IMR-90 (cell line): ENCODE measurements at regions not wholly inside any gene's neighbourhood (a gene's known extent, or its start where the extent isn't known, plus 50 kb on each side); places are given as distances from the start of the nearest gene placed in this dataset.

Experiments used
- ATAC-seq: fragments of 200-7000 bp; cut with Tn5 transposase; 2 replicates; pipeline ENCODE4 v1.9.1; 2020; ENCODE audit warnings: low read depth, mild to moderate bottlenecking, moderate library complexity
- BruUV-seq: library from RNA; stranded (reverse); fragments of 400-500 nt; replicated peaks from 2 replicates; lab custom pipeline; 2021; lab: Mats Ljungman, UMichigan
- CTCF ChIA-PET: fragments of 300-600 bp; formaldehyde crosslinking; extraction: SDS; loops from one replicate; lab custom pipeline; 2021; ENCODE audit warnings: antibody characterized with exemption; lab: Yijun Ruan, JAX
- POLR2A ChIA-PET: fragments of 300-600 bp; sonication (Branson Sonifier 250); formaldehyde crosslinking; loops from one replicate; lab custom pipeline; 2022; ENCODE audit warnings: antibody characterized with exemption; ENCODE audit not compliant: unreplicated experiment; lab: Charles Lee
- DNase-seq: peaks from one replicate; pipeline ENCODE4 v3.0.0; 2013
- H2AFZ ChIP-seq: replicated peaks from 2 replicates; pipeline ENCODE3; 2013; ENCODE audit warnings: low read length, mild to moderate bottlenecking; ENCODE audit not compliant: poor library complexity
- H2AK5ac ChIP-seq: 2 replicates; pipeline ENCODE4 v1.6.1; 2013; ENCODE audit warnings: low read depth, low read length, inconsistent platforms
- H2AK9ac ChIP-seq: replicated peaks from 2 replicates; pipeline ENCODE3; 2013; ENCODE audit warnings: mild to moderate bottlenecking, low read depth, low read length, moderate library complexity; ENCODE audit not compliant: poor library complexity
- H2BK120ac ChIP-seq: 2 replicates; pipeline ENCODE4 v1.6.1; 2013; ENCODE audit warnings: low read depth, low read length, inconsistent platforms
- H2BK15ac ChIP-seq: 3 replicates; pipeline ENCODE4 v1.6.1; 2013; ENCODE audit warnings: low read depth, low read length, inconsistent platforms
- H2BK20ac ChIP-seq: 2 replicates; pipeline ENCODE4 v1.6.1; 2013; ENCODE audit warnings: low read depth, mild to moderate bottlenecking, inconsistent platforms, low read length, moderate library complexity
- H2BK5ac ChIP-seq: 2 replicates; pipeline ENCODE4 v1.6.1; 2013; ENCODE audit warnings: mild to moderate bottlenecking, low read depth, low read length, inconsistent platforms; ENCODE audit not compliant: poor library complexity, severe bottlenecking
- H3K14ac ChIP-seq: replicated peaks from 2 replicates; pipeline ENCODE4 v1.6.1; 2013; ENCODE audit warnings: low read depth, low read length, inconsistent platforms
- H3K18ac ChIP-seq: 2 replicates; pipeline ENCODE4 v1.6.1; 2013; ENCODE audit warnings: low read depth, low read length, control low read depth
- H3K23ac ChIP-seq: 2 replicates; pipeline ENCODE4 v1.6.1; 2013; ENCODE audit warnings: low read depth, low read length, inconsistent platforms
- H3K27ac ChIP-seq: 2 replicates; pipeline ENCODE4 v1.5.1; 2013; ENCODE audit warnings: mild to moderate bottlenecking, control low read depth, low read length; ENCODE audit not compliant: insufficient read depth
- H3K27me3 ChIP-seq: 2 replicates; pipeline ENCODE4 v1.6.1; 2013; ENCODE audit warnings: low read length; ENCODE audit not compliant: control insufficient read depth, insufficient read depth
- H3K36me3 ChIP-seq: 2 replicates; pipeline ENCODE4 v1.6.1; 2013; ENCODE audit warnings: low read length, mixed read lengths; ENCODE audit not compliant: control insufficient read depth, insufficient read depth
- H3K4ac ChIP-seq: 2 replicates; pipeline ENCODE4 v1.6.1; 2013; ENCODE audit warnings: low read depth, low read length, inconsistent platforms
- H3K4me1 ChIP-seq: 2 replicates; pipeline ENCODE4 v1.6.1; 2013; ENCODE audit warnings: low read length, mixed read lengths; ENCODE audit not compliant: control insufficient read depth, insufficient read depth
- H3K4me2 ChIP-seq: 2 replicates; pipeline ENCODE4 v1.6.1; 2013; ENCODE audit warnings: low read depth, mild to moderate bottlenecking, control low read depth, low read length, moderate library complexity
- H3K4me3 ChIP-seq: 2 replicates; pipeline ENCODE4 v1.5.1; 2013; ENCODE audit warnings: low read depth, mild to moderate bottlenecking, control low read depth, low read length, moderate library complexity; ENCODE audit not compliant: insufficient read depth
- H3K56ac ChIP-seq: 2 replicates; pipeline ENCODE4 v1.6.1; 2013; ENCODE audit warnings: low read length, inconsistent platforms; ENCODE audit not compliant: insufficient read depth; ENCODE audit errors: extremely low read depth
- H3K79me1 ChIP-seq, 2 experiments: 2 replicates each; pipeline ENCODE4 v1.6.1; 2013; ENCODE audit warnings: low read length in 2 of 2, inconsistent platforms in 1 of 2, low read depth in 1 of 2
- H3K9ac ChIP-seq: 2 replicates; pipeline ENCODE4 v1.6.1; 2013; ENCODE audit warnings: low read depth, low read length, control low read depth
- H3K9me1 ChIP-seq: 2 replicates; pipeline ENCODE4 v1.6.1; 2013; ENCODE audit warnings: low read length, inconsistent platforms; ENCODE audit not compliant: insufficient read depth
- H3K9me3 ChIP-seq: 2 replicates; pipeline ENCODE4 v1.6.1; 2013; ENCODE audit warnings: low read length; ENCODE audit not compliant: control insufficient read depth, insufficient read depth
- H4K20me1 ChIP-seq: 2 replicates; pipeline ENCODE4 v1.6.1; 2013; ENCODE audit warnings: low read length, inconsistent platforms; ENCODE audit not compliant: insufficient read depth
- H4K5ac ChIP-seq: 2 replicates; pipeline ENCODE4 v1.6.1; 2013; ENCODE audit warnings: mild to moderate bottlenecking, low read depth, low read length, control low read depth
- H4K8ac ChIP-seq, 2 experiments: 2 replicates each; pipeline ENCODE4 v1.6.1; 2013; ENCODE audit warnings: low read depth in 2 of 2, low read length in 2 of 2, control low read depth in 1 of 2, inconsistent platforms in 1 of 2
- H4K91ac ChIP-seq: 2 replicates; pipeline ENCODE4 v1.6.1; 2013; ENCODE audit warnings: low read depth, low read length, inconsistent platforms; ENCODE audit not compliant: insufficient read depth
- BHLHE40 ChIP-seq: fragments of 150-350 bp; IDR thresholded peaks from 2 replicates; pipeline ENCODE4 v1.6.1; 2016; ENCODE audit warnings: mild to moderate bottlenecking, low read depth, low read length
- CHD1 ChIP-seq: IDR thresholded peaks from 2 replicates; pipeline ENCODE4 v1.6.1; 2012; ENCODE audit warnings: low read depth, low read length, improper control_type of control experiment
- FOS ChIP-seq: fragments of 150-350 bp; IDR thresholded peaks from 2 replicates; pipeline ENCODE4 v1.6.1; 2016; ENCODE audit warnings: low read depth, low read length
- MXI1 ChIP-seq: IDR thresholded peaks from 2 replicates; pipeline ENCODE4 v1.6.1; 2012; ENCODE audit warnings: low read depth, mild to moderate bottlenecking, low read length, moderate library complexity, borderline replicate concordance
- NFE2L2 ChIP-seq: fragments of 150-350 bp; IDR thresholded peaks from 2 replicates; pipeline ENCODE4 v1.6.1; 2016; ENCODE audit warnings: low read depth, mild to moderate bottlenecking, low read length
- POLR2A ChIP-seq: IDR thresholded peaks from 2 replicates; pipeline ENCODE4 v1.6.1; 2012; ENCODE audit warnings: mild to moderate bottlenecking, low read depth, low read length
- RCOR1 ChIP-seq: IDR thresholded peaks from 2 replicates; pipeline ENCODE4 v1.6.1; 2012; ENCODE audit warnings: mild to moderate bottlenecking, low read length, improper control_type of control experiment; ENCODE audit not compliant: insufficient replicate concordance
- RFX5 ChIP-seq: IDR thresholded peaks from 2 replicates; pipeline ENCODE4 v1.8.0; 2012; ENCODE audit warnings: low read depth, mild to moderate bottlenecking, low read length, moderate library complexity
- WGBS, 2 experiments: methylation state at CpG; one replicate each; pipeline versions ENCODE4 v1.1.5 to v1.1.7; 2013; ENCODE audit warnings: missing lambda C conversion rate in 2 of 2; ENCODE audit not compliant: insufficient read length in 1 of 2; ENCODE audit errors: extremely low coverage in 2 of 2; 5-methylcytosine and 5-hydroxymethylcytosine counted together
- dilution Hi-C: fragments of 300-500 bp; cut with HindIII; formaldehyde crosslinking; loops from one replicate; pipeline ENCODE4 v1.14.3; 2018; ENCODE audit warnings: low sequenced_read_pairs; ENCODE audit not compliant: unreplicated experiment
- in situ Hi-C: fragments of 300-500 bp; cut with MboI; formaldehyde crosslinking; loops from 3 replicates; pipeline ENCODE4 v1.14.3; 2019; ENCODE audit warnings: low sequenced_read_pairs, inconsistent platforms, mixed read lengths
- intact Hi-C: fragments of 100-400 bp; cut with micrococcal nuclease; formaldehyde crosslinking; loops from 2 replicates; pipeline ENCODE4 v1.10.0; 2022
- TF ChIP-seq, protein P1 (sequence below): fragments of 150-350 bp; IDR thresholded peaks from 2 replicates; pipeline ENCODE4 v1.6.1; 2016; ENCODE audit warnings: low read depth, mild to moderate bottlenecking, low read length, moderate library complexity, borderline replicate concordance
- TF ChIP-seq, protein P2 (sequence below): fragments of 150-350 bp; IDR thresholded peaks from 2 replicates; pipeline ENCODE4 v1.6.1; 2017; ENCODE audit warnings: mild to moderate bottlenecking, antibody characterized with exemption, low read length, low read depth
- TF ChIP-seq, protein P3 (sequence below): conservative IDR thresholded peaks from 2 replicates; pipeline ENCODE4 v1.5.1; 2012; ENCODE audit warnings: mild to moderate bottlenecking, low read depth, low read length, improper control_type of control experiment

DNA sequence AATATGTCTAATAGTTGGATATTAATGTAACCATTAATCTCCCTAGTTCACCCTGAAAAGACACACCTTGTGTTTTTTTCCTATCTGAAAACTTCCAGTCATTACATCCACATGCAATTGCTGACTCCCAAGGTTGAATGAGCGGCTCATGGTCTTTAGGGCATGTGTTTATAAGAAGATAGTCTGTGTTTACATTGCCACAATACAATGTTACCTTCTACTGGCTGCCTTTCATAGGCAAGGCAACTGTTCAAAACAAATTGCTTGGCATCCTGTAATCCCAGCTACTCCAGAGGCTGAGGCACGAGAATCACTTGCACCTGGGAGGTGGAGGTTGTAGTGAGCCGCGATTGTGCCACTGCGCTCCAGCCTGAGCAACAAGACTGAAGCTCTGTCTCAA lies 52.6 kb upstream of the GPCPD1 start:
- no CpG with 5 or more reads among the region's 5 CpGs for WGBS, 2 experiments
- H3K36me3 ChIP-seq, result no peaks in the 10 kb centered on the region

More for the DNA sequence above, 52.6 kb upstream of the GPCPD1 start:
- Histone ChIP-seq H4K91ac (no peak overlapping the region), H3K9me3 (no peaks in the 10 kb centered on the region), H2AFZ (no peak overlapping the region), H3K9me1 (peaks cover 9% of the 10 kb centered on the region), H3K4me3 (no peak overlapping the region), H2AK5ac (no peak overlapping the region), H2BK120ac (no peak overlapping the region), H3K23ac (no peak overlapping the region), H4K20me1 (no peaks in the 10 kb centered on the region), H3K4me2 (no peak overlapping the region), H3K27ac (no peak overlapping the region), H3K79me1 (no peaks in the 10 kb centered on the region), H4K5ac (no peak overlapping the region), H2BK15ac (no peak overlapping the region), H3K4ac (no peak overlapping the region), H3K9ac (no peak overlapping the region), H3K14ac (no peak overlapping the region), H4K8ac (no peak overlapping the region), H3K4me1 (peaks cover 11% of the 10 kb centered on the region), H3K56ac (no peak overlapping the region), H2AK9ac (no peak overlapping the region), H3K18ac (no peak overlapping the region), H3K27me3 (0 out of 2 replicates have a peak, but pooled peaks cover 2% of the 10 kb centered on the region), H2BK5ac (no peak overlapping the region), H2BK20ac (no peak overlapping the region)
- ChIA-PET CTCF (no interaction called here), POLR2A (no interaction called here)
- TF ChIP-seq RFX5, result no peak
- TF ChIP-seq, protein P1, sequence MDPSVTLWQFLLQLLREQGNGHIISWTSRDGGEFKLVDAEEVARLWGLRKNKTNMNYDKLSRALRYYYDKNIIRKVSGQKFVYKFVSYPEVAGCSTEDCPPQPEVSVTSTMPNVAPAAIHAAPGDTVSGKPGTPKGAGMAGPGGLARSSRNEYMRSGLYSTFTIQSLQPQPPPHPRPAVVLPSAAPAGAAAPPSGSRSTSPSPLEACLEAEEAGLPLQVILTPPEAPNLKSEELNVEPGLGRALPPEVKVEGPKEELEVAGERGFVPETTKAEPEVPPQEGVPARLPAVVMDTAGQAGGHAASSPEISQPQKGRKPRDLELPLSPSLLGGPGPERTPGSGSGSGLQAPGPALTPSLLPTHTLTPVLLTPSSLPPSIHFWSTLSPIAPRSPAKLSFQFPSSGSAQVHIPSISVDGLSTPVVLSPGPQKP, result no peak
- TF ChIP-seq, protein P2, sequence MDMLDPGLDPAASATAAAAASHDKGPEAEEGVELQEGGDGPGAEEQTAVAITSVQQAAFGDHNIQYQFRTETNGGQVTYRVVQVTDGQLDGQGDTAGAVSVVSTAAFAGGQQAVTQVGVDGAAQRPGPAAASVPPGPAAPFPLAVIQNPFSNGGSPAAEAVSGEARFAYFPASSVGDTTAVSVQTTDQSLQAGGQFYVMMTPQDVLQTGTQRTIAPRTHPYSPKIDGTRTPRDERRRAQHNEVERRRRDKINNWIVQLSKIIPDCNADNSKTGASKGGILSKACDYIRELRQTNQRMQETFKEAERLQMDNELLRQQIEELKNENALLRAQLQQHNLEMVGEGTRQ, result no peak
- no peak for TF ChIP-seq RCOR1
- no peak for TF ChIP-seq FOS
- TF ChIP-seq, protein P3, sequence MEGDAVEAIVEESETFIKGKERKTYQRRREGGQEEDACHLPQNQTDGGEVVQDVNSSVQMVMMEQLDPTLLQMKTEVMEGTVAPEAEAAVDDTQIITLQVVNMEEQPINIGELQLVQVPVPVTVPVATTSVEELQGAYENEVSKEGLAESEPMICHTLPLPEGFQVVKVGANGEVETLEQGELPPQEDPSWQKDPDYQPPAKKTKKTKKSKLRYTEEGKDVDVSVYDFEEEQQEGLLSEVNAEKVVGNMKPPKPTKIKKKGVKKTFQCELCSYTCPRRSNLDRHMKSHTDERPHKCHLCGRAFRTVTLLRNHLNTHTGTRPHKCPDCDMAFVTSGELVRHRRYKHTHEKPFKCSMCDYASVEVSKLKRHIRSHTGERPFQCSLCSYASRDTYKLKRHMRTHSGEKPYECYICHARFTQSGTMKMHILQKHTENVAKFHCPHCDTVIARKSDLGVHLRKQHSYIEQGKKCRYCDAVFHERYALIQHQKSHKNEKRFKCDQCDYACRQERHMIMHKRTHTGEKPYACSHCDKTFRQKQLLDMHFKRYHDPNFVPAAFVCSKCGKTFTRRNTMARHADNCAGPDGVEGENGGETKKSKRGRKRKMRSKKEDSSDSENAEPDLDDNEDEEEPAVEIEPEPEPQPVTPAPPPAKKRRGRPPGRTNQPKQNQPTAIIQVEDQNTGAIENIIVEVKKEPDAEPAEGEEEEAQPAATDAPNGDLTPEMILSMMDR, result no peak
- TF ChIP-seq CHD1, result no peak
- no peak for TF ChIP-seq POLR2A
- TF ChIP-seq BHLHE40, result no peak
- no peak for TF ChIP-seq NFE2L2
- TF ChIP-seq MXI1, result no peak
- no peak for ATAC-seq
- intact Hi-C loops (no loop called here), dilution Hi-C loops (no loop called here), in situ Hi-C loops (no loop called here)
- BruUV-seq, result no TSS peak
- no peak for DNase-seq
